OCI-LY7 (cell line): ENCODE measurements at regions not wholly inside any gene's neighbourhood (a gene's known extent, or its start where the extent isn't known, plus 50 kb on each side); places are given as distances from the start of the nearest gene placed in this dataset.

Experiments
- BruUV-seq: library from RNA; stranded (reverse); fragments of 400-500 nt; replicated peaks from 2 replicates; lab custom pipeline; 2021; lab: Mats Ljungman, UMichigan
- CTCF ChIA-PET: fragments of 300-600 bp; sonication (Branson Sonifier 250); formaldehyde crosslinking; loops from one replicate; lab custom pipeline; 2022; ENCODE audit warnings: antibody characterized with exemption; ENCODE audit not compliant: unreplicated experiment; lab: Charles Lee
- POLR2A ChIA-PET: fragments of 300-600 bp; sonication (Branson Sonifier 250); formaldehyde crosslinking; loops from one replicate; lab custom pipeline; 2022; ENCODE audit warnings: antibody characterized with exemption; lab: Charles Lee
- DNase-seq: peaks from one replicate; pipeline ENCODE4 v3.0.0-alpha.2; 2015; ENCODE audit warnings: low spot score
- H2AFZ ChIP-seq: fragments of 200-600 bp; sonication (generic), shearing (Covaris generic); 2 replicates; pipeline ENCODE4 v1.6.1; 2014; ENCODE audit warnings: mild to moderate bottlenecking, antibody characterized with exemption, low read length, moderate library complexity
- H3K27ac ChIP-seq: fragments of 200-600 bp; sonication (generic); 2 replicates; pipeline ENCODE4 v1.5.1; 2014; ENCODE audit warnings: mixed run types, low read depth, mild to moderate bottlenecking, moderate library complexity, low read length, inconsistent platforms; ENCODE audit not compliant: poor library complexity, severe bottlenecking
- H3K36me3 ChIP-seq: fragments of 200-600 bp; sonication (generic); 2 replicates; pipeline ENCODE4 v1.6.1; 2014; ENCODE audit warnings: mild to moderate bottlenecking, antibody characterized with exemption, low read length, moderate library complexity, mixed read lengths; ENCODE audit not compliant: insufficient read depth
- H3K4me1 ChIP-seq: fragments of 200-600 bp; sonication (generic); 2 replicates; pipeline ENCODE4 v1.5.1; 2014; ENCODE audit warnings: mild to moderate bottlenecking, low read length; ENCODE audit not compliant: insufficient read depth, poor library complexity, severe bottlenecking
- H3K4me2 ChIP-seq: fragments of 200-600 bp; sonication (generic); 2 replicates; pipeline ENCODE4 v1.6.1; 2014; ENCODE audit warnings: mild to moderate bottlenecking, low read length
- H3K4me3 ChIP-seq: fragments of 200-600 bp; sonication (generic); 2 replicates; pipeline ENCODE4 v1.5.1; 2014; ENCODE audit warnings: mild to moderate bottlenecking, low read depth, low read length; ENCODE audit not compliant: poor library complexity, severe bottlenecking
- H3K79me2 ChIP-seq: fragments of 200-600 bp; sonication (generic); 2 replicates; pipeline ENCODE4 v1.6.1; 2016; ENCODE audit warnings: low read depth, mild to moderate bottlenecking, low read length, moderate library complexity, mixed read lengths; ENCODE audit not compliant: insufficient read depth
- H3K9me2 ChIP-seq: fragments of 200-600 bp; sonication (generic); 2 replicates; pipeline ENCODE4 v1.6.1; 2016; ENCODE audit warnings: mild to moderate bottlenecking, low read length, mixed read lengths; ENCODE audit not compliant: insufficient read depth
- H3K9me3 ChIP-seq: fragments of 200-600 bp; sonication (generic); 2 replicates; pipeline ENCODE4 v1.6.1; 2014; ENCODE audit warnings: mild to moderate bottlenecking, mixed run types, low read length, mixed read lengths
- H4K20me1 ChIP-seq: fragments of 200-600 bp; sonication (generic); 2 replicates; pipeline ENCODE4 v1.6.1; 2014; ENCODE audit warnings: mild to moderate bottlenecking, antibody characterized with exemption, low read length, moderate library complexity, mixed read lengths; ENCODE audit not compliant: insufficient read depth
- CTCF ChIP-seq: fragments of 200-600 bp; sonication (generic); conservative IDR thresholded peaks from 2 replicates; pipeline ENCODE4 v1.5.1; 2014; ENCODE audit warnings: mild to moderate bottlenecking, antibody characterized with exemption, low read length, moderate library complexity, mixed read lengths
- EZH2phosphoT487 ChIP-seq: fragments of 200-600 bp; sonication (generic); IDR thresholded peaks from 2 replicates; pipeline ENCODE4 v1.6.1; 2018; ENCODE audit warnings: low read depth, borderline replicate concordance, mild to moderate bottlenecking, mixed run types, antibody characterized with exemption, low read length, moderate library complexity, mixed read lengths
- intact Hi-C: fragments of 100-400 bp; cut with micrococcal nuclease; formaldehyde crosslinking; loops from one replicate; pipeline ENCODE4 v1.10.0; 2022; ENCODE audit not compliant: unreplicated experiment

DNA sequence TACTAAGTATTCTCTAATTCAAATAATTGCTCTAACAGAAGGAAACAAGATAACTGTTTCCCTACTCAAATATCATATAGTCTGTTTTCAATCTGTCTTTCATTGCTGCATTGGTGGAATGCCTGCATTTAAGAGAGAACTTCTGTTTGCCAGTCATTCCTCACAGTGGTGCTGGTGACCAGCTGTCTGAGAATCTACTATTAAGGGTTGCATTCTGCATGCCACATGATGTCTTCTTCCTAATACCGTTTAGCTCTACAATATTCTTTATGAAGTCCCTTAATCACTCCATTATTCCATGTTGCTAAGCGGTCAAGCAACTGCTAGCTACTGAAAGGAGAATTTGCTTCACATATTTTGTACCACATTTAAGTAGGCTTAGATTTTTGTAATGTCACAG is 167.1 kb upstream of the CENPE start:
- ChIA-PET CTCF (no interaction called here), POLR2A (no interaction called here)
- H2AFZ ChIP-seq: no peak overlapping the region
- intact Hi-C loops: no loop called here
- no peak overlapping the region for H3K4me3 ChIP-seq
- H3K9me2 ChIP-seq: no peaks in the 10 kb centered on the region
- H4K20me1 ChIP-seq: no peaks in the 10 kb centered on the region
- no peak for DNase-seq
- H3K79me2 ChIP-seq: no peaks in the 10 kb centered on the region
- no TSS peak for BruUV-seq
- H3K9me3 ChIP-seq: no peaks in the 10 kb centered on the region
- no peak for TF ChIP-seq CTCF
- no peak for TF ChIP-seq EZH2phosphoT487
- H3K4me1 ChIP-seq: no peaks in the 10 kb centered on the region
- H3K27ac ChIP-seq: no peak overlapping the region
- H3K4me2 ChIP-seq: no peak overlapping the region
- H3K36me3 ChIP-seq: no peaks in the 10 kb centered on the region

DNA sequence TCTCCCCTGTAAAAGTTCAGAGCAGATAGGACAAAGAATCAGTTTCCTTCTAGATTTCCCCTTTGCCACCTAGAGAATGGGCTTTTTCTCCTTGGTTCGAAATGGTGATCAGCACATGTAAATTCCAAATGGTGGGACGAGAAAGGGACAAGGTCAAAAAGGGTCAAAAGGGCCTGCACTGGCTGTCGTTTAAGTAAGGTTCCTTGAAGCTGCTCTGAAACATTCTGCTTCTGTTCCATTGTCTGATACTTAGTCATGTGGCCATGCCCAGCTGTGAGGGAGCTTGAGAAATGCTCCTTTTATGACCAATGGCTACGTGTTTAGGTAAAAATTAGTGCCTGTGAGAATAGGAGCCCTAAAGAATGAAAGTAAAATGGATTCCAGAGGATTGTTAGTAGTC is 165.9 kb upstream of the CENPE start:
- 0 out of 2 replicates have a peak, but pooled peaks cover 10% of the 10 kb centered on the region for H3K9me3 ChIP-seq
- no peaks in the 10 kb centered on the region for H4K20me1 ChIP-seq
- no peak overlapping the region for H3K4me2 ChIP-seq
- H3K79me2 ChIP-seq: no peaks in the 10 kb centered on the region
- H2AFZ ChIP-seq: no peak overlapping the region
- BruUV-seq: no TSS peak
- H3K27ac ChIP-seq: no peak overlapping the region
- POLR2A ChIA-PET: no interaction called here
- no peak for DNase-seq
- no peaks in the 10 kb centered on the region for H3K4me1 ChIP-seq
- H3K4me3 ChIP-seq: no peak overlapping the region
- CTCF ChIA-PET: no interaction called here
- TF ChIP-seq CTCF: no peak
- TF ChIP-seq EZH2phosphoT487: no peak
- no peaks in the 10 kb centered on the region for H3K9me2 ChIP-seq
- intact Hi-C loops: no loop called here
- no peaks in the 10 kb centered on the region for H3K36me3 ChIP-seq

DNA sequence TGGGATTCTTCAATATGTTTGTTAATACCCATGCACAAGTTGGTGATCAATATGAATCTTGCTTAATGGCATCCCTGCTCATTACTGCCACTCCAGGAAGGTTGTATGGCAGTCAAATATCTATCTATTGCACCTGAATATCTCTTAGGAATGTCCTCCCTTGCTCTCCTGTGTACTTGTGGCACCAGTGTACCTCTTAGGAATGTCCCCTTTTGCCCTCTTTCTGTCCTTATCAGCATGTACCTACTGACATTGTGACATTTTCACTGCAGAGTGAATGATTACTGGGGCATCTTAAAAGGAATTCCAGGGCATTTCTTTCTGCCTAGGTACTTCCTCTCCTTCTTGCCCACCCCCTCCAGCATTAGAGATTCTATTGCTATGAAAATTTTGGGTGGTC is 163.8 kb upstream of the CENPE start:
- Histone ChIP-seq H3K27ac (no peak overlapping the region), H3K4me1 (no peaks in the 10 kb centered on the region), H4K20me1 (no peaks in the 10 kb centered on the region), H3K9me2 (no peaks in the 10 kb centered on the region), H3K79me2 (no peaks in the 10 kb centered on the region), H3K4me3 (no peak overlapping the region), H3K9me3 (0 out of 2 replicates have a peak, but pooled peaks cover 10% of the 10 kb centered on the region), H2AFZ (no peak overlapping the region), H3K4me2 (no peak overlapping the region), H3K36me3 (no peaks in the 10 kb centered on the region)
- TF ChIP-seq CTCF (no peak), EZH2phosphoT487 (no peak)
- DNase-seq: no peak
- intact Hi-C loops: no loop called here
- POLR2A ChIA-PET: no interaction called here
- no TSS peak for BruUV-seq
- CTCF ChIA-PET: no interaction called here
